ENCODE measurements at regions not wholly inside any gene's neighbourhood (a gene's known extent, or its start where the extent isn't known, plus 50 kb on each side); places are given as distances from the start of the nearest gene placed in this dataset.

GRCh38 chr12:74076918-74077317 is 460.7 kb upstream of the ATXN7L3B start:
- ATAC-seq (ENCODE audit: low read depth): no peak

GRCh38 chr12:74105434-74105833 is 432.2 kb upstream of the ATXN7L3B start:
- H3K9me3 ChIP-seq (ENCODE audit: severe bottlenecking): no peaks in the 10 kb centered on the region
- ATAC-seq (ENCODE audit: low read depth) (no peak), DNase-seq (ENCODE audit: low spot score) (no peak)
- H3K4me3 ChIP-seq (ENCODE audit: severe bottlenecking): no peak overlapping the region
- TF ChIP-seq CTCF (IDR thresholded peaks at IDR 0.05; ENCODE audit: poor library complexity, severe bottlenecking): no peak
- no peaks in the 10 kb centered on the region for H3K36me3 ChIP-seq (ENCODE audit: low read depth)
- H3K4me1 ChIP-seq (ENCODE audit: insufficient read depth, poor library complexity, severe bottlenecking): no peaks in the 10 kb centered on the region
- no peak overlapping the region for H3K27ac ChIP-seq (ENCODE audit: poor library complexity, severe bottlenecking)
- H3K27me3 ChIP-seq (ENCODE audit: insufficient read depth, poor library complexity, severe bottlenecking): no peaks in the 10 kb centered on the region

More at GRCh38 chr12:74076918-74077317, 460.7 kb upstream of the ATXN7L3B start:
- H3K4me3 ChIP-seq (ENCODE audit: severe bottlenecking): no peak overlapping the region
- peaks cover 3% of the 10 kb centered on the region for H3K27me3 ChIP-seq (ENCODE audit: insufficient read depth, poor library complexity, severe bottlenecking)
- DNase-seq (ENCODE audit: low spot score): no peak
- no peaks in the 10 kb centered on the region for H3K9me3 ChIP-seq (ENCODE audit: severe bottlenecking)
- no peaks in the 10 kb centered on the region for H3K36me3 ChIP-seq (ENCODE audit: low read depth)
- TF ChIP-seq CTCF (IDR thresholded peaks at IDR 0.05; ENCODE audit: poor library complexity, severe bottlenecking): no peak
- H3K4me1 ChIP-seq (ENCODE audit: insufficient read depth, poor library complexity, severe bottlenecking): no peaks in the 10 kb centered on the region
- H3K27ac ChIP-seq (ENCODE audit: poor library complexity, severe bottlenecking): no peak overlapping the region

GRCh38 chr12:74108729-74109128 is 428.9 kb upstream of the ATXN7L3B start:
- no peak overlapping the region for H3K4me3 ChIP-seq (ENCODE audit: severe bottlenecking)
- TF ChIP-seq CTCF (IDR thresholded peaks at IDR 0.05; ENCODE audit: poor library complexity, severe bottlenecking): no peak
- no peak overlapping the region for H3K27ac ChIP-seq (ENCODE audit: poor library complexity, severe bottlenecking)
- no peaks in the 10 kb centered on the region for H3K36me3 ChIP-seq (ENCODE audit: low read depth)
- no peaks in the 10 kb centered on the region for H3K9me3 ChIP-seq (ENCODE audit: severe bottlenecking)
- H3K27me3 ChIP-seq (ENCODE audit: insufficient read depth, poor library complexity, severe bottlenecking): no peaks in the 10 kb centered on the region
- no peak for ATAC-seq (ENCODE audit: low read depth)
- no peak for DNase-seq (ENCODE audit: low spot score)
- no peaks in the 10 kb centered on the region for H3K4me1 ChIP-seq (ENCODE audit: insufficient read depth, poor library complexity, severe bottlenecking)

- DNase-seq (ENCODE audit: low spot score): no peak
- peak; percentile 44; the same call in 1 of the 3 replicates for ATAC-seq (ENCODE audit: low read depth)
Measured at GRCh38 chr12:74111688-74112360, 425.8 kb upstream of the ATXN7L3B start.

More at GRCh38 chr12:74111688-74112360, 425.8 kb upstream of the ATXN7L3B start:
- TF ChIP-seq CTCF (IDR thresholded peaks at IDR 0.05; ENCODE audit: poor library complexity, severe bottlenecking): peak; percentile 28
- Histone ChIP-seq H3K9me3 (ENCODE audit: severe bottlenecking) (no peaks in the 10 kb centered on the region), H3K4me1 (ENCODE audit: insufficient read depth, poor library complexity, severe bottlenecking) (no peaks in the 10 kb centered on the region), H3K36me3 (ENCODE audit: low read depth) (no peaks in the 10 kb centered on the region), H3K27me3 (ENCODE audit: insufficient read depth, poor library complexity, severe bottlenecking) (no peaks in the 10 kb centered on the region), H3K27ac (ENCODE audit: poor library complexity, severe bottlenecking) (no peak overlapping the region), H3K4me3 (ENCODE audit: severe bottlenecking) (no peak overlapping the region)

All from RWPE2 (cell line).